HG02678 (cell line): ENCODE measurements at regions not wholly inside any gene's neighbourhood (a gene's known extent, or its start where the extent isn't known, plus 50 kb on each side); places are given as distances from the start of the nearest gene placed in this dataset.

Experiments used
- ATAC-seq: cut with Tn5 transposase; IDR thresholded peaks from one replicate; pipeline ENCODE4 v1.9.1; 2021; ENCODE audit warnings: mild to moderate bottlenecking, moderate library complexity; ENCODE audit not compliant: unreplicated experiment

GRCh38 chr16:59941594-59941993, 1207.5 kb upstream of the GOT2 start:
- no peak for ATAC-seq

- no peak for ATAC-seq
These were observed 1185.9 kb upstream of the GOT2 start for GRCh38 chr16:59920054-59920453.

DNA sequence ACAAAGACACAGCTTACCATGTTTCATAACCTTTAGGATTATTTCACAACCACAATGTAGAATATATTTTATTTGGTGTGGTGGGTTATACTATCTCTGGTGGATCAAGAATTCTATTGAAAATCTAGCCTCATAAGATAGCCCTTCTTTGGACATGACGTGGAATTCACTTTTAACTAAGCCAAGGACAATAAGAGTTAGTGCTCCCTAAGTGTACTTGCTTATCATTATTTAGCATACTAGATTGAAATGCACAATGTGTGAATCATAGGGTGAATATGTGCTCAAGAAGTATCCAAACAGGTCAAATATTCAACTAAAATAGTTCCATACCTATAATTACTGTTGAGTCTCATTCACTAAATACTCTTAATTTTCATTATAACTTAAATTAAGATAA, 1179.5 kb upstream of the GOT2 start:
- ATAC-seq, result no peak

- no peak for ATAC-seq
These were observed 1175.1 kb upstream of the GOT2 start for GRCh38 chr16:59909262-59909661.

- no peak for ATAC-seq
These were observed 1173.5 kb upstream of the GOT2 start for GRCh38 chr16:59907611-59908010.

GRCh38 chr16:59905606-59906005, 1171.5 kb upstream of the GOT2 start:
- no peak for ATAC-seq

- ATAC-seq, result no peak
These were observed 1171.0 kb upstream of the GOT2 start for GRCh38 chr16:59905131-59905530.

GRCh38 chr16:59899940-59900339, 1165.8 kb upstream of the GOT2 start:
- no peak for ATAC-seq

- no peak for ATAC-seq
These were observed 1158.3 kb upstream of the GOT2 start for GRCh38 chr16:59892376-59892775.

GRCh38 chr16:59887856-59888255, 1153.7 kb upstream of the GOT2 start:
- ATAC-seq, result no peak

DNA sequence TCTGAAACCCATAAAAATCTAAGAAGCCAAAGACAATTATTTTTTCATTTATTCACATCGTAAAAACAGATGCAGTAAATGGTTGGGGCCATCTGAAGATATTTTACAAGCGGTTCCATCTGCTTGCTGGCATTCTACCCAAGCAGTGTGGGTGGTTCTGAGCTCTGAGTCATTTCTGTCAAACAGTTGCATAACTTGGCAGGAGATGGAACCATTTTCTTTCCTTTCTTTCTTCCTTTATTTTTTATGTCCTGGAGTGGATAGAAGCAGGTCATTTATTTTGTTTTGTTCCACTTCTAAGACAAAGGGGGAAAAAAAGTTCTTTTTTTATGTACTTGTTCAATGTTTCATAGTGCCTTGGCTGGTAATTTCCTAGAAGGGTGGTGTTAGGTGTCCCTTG, 1151.9 kb upstream of the GOT2 start:
- ATAC-seq, result no peak

GRCh38 chr16:59881376-59881775, 1147.3 kb upstream of the GOT2 start:
- no peak for ATAC-seq

DNA sequence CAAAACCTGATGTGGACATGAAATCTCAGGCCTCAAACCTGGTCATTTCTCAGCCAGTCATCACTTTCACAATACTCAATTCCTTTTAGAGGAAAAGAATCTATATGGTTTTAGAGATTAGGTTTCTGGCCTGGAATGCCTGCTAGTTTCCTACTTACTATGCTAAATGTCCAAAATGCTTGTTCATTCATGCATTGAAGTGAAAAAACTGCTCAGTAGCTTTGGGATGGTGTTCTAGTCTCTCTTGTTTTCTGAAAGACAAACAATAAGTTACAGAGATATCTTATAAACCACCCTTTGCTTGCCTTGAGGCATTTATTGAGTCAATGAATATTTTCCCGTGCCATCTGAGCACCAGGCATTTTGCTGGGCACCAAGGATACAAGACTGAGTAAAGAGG, 1146.5 kb upstream of the GOT2 start:
- no peak for ATAC-seq

- no peak for ATAC-seq
These were observed 1144.9 kb upstream of the GOT2 start for GRCh38 chr16:59878999-59879398.

- no peak for ATAC-seq
These were observed 1144.4 kb upstream of the GOT2 start for GRCh38 chr16:59878479-59878878.

DNA sequence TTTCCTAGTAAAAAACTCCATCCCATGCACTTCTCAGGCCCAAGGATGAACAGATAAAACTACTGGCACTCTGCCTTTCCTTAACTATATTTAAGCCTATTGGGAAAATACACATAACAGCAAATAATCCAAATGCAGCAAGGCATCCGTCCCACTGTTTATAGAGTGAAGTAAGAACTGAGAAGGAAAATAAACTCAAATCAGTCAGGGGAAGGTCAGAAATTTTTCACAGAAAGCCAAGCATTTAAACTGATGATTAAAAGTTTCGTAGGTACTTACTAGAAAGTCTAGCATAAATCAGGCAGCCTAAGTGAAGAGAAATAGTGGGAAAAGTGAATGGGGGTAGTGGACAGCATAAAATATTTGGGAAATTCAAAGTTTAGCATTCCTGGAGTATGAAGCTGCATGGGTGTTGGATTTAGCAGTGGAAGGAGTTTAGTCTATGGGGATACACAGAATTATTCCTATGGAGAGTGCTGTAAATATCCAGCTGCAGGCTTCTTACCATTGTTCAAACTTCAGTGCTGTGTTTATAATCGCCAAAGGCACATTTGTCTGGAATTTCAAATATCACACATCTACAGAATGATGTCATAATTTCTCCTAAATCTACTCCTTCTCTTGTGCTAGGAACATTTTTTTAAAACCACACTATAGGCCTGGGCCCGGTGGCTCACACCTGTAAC, 1131.0 kb upstream of the GOT2 start:
- ATAC-seq, result no peak

DNA sequence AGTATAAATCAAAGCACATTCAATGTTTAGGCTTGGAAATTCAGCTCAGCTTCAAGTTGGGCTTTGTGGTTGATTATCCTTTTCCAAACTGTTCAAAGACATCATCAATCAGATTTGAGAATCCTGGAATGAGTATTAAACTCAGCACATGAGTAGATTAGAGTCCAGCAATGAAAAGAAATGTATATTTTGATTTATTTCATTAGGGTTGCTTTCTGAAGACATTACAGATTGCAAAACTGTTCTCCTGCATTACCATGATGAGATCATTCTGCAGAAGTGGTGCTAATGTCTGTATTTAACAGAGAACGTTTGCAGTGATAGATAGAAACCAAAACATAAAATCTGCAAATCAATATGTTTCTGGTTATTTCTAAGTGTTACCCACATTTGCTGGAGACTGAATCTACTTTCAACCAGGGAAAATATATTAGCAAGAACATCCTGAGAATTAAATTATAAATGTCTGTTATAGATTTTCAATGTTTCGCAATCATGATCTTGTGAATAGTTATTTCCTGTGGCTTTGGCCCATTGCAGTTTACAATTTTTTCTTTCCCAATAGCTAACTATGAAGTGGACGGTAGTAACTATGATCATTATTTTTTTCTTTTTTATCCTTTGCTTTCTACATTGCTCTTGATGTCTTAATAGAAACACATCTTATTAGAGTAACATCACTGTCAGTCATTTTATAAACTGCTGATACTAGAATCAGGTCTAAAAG, 1125.7 kb upstream of the GOT2 start:
- ATAC-seq, result no peak

- no peak for ATAC-seq
These were observed 1120.8 kb upstream of the GOT2 start for GRCh38 chr16:59854846-59855439.

DNA sequence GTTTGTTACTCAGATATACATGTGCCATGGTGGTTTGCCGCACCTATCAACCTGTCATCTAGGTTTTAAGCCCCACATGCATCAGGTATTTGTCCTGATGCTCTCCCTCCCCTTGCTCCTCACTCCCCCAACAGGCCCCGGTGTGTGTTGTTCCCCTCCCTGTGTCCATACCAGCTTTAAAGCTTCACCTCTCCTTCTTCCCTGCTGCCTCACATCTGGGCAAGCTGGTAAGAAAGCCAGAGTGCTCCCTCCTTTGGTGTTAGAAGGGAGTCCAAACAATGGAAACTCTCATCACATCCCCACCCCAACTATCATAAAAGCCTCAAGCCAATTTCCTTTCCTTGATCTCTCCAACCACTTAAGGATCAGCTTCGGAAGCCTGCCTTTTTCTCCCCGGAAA, 1115.6 kb upstream of the GOT2 start:
- ATAC-seq, result no peak

GRCh38 chr16:59848296-59848695, 1114.2 kb upstream of the GOT2 start:
- no peak for ATAC-seq

DNA sequence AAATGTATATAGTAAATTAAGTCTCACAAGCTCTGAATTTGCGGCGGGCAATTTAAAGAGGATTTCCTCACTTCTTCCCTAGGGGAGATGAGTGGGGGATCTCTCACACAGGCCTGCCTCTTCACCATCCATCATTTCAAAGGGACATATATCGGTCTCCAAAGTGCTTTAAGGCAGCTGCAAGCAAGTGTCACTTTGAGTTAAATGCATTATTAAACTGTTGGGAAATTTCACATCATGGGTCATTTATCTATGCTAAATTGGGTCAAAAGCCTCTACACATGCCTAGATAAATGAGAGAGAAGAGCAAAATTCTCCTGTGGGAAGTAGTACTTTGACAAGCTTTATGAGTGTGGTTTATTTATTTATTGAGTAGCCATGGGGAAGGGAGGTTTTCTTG, 1106.1 kb upstream of the GOT2 start:
- no peak for ATAC-seq

- ATAC-seq, result no peak
These were observed 1092.7 kb upstream of the GOT2 start for GRCh38 chr16:59826767-59827166.
